ENCODE measurements at regions not wholly inside any gene's neighbourhood (a gene's known extent, or its start where the extent isn't known, plus 50 kb on each side); places are given as distances from the start of the nearest gene placed in this dataset.

GRCh38 chr2:33762636-33763035 is 163.5 kb upstream of the FAM98A start:
- TF ChIP-seq, protein P1, sequence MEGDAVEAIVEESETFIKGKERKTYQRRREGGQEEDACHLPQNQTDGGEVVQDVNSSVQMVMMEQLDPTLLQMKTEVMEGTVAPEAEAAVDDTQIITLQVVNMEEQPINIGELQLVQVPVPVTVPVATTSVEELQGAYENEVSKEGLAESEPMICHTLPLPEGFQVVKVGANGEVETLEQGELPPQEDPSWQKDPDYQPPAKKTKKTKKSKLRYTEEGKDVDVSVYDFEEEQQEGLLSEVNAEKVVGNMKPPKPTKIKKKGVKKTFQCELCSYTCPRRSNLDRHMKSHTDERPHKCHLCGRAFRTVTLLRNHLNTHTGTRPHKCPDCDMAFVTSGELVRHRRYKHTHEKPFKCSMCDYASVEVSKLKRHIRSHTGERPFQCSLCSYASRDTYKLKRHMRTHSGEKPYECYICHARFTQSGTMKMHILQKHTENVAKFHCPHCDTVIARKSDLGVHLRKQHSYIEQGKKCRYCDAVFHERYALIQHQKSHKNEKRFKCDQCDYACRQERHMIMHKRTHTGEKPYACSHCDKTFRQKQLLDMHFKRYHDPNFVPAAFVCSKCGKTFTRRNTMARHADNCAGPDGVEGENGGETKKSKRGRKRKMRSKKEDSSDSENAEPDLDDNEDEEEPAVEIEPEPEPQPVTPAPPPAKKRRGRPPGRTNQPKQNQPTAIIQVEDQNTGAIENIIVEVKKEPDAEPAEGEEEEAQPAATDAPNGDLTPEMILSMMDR (conservative IDR thresholded peaks at IDR 0.05; ENCODE audit: low read length): no peak
- H3K4me3 ChIP-seq (ENCODE audit: low read length): no peak overlapping the region
- no peak for DNase-seq (ENCODE audit: low read depth)

DNA sequence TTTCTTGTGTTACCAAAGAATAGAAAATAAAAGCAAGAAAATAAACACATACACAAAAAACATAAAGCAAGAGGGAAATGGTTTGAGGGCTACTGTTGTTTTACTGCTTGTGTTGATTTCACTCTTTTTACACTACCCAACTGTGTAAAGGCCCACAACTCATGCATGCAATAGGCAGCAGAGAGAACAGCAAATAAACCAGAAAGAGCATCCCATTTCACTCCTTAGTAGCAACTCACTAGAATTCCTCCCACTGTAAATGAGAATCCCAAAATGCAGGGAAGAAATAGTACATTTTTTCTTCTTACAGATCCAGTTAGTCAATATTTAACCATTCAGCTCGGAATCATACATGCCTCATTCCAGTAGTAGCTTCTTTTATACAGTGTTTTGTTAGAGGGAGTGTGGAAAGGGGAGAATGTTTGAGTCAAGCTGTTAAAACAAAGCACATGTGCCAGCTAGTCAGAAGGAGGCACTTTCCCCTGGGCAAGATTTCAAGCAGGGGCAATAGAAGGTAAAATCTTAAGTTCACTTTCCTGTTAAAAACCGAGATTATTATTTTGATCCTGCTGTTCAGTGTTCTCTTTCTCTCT is 147.2 kb upstream of the FAM98A start:
- H3K4me3 ChIP-seq (ENCODE audit: low read length): no peak overlapping the region
- no peak for DNase-seq (ENCODE audit: low read depth)
- TF ChIP-seq, protein P1 (conservative IDR thresholded peaks at IDR 0.05; ENCODE audit: low read length): no peak

GRCh38 chr2:33735096-33735495 is 136.0 kb upstream of the FAM98A start:
- TF ChIP-seq, protein P1 (conservative IDR thresholded peaks at IDR 0.05; ENCODE audit: low read length): no peak
- no peak overlapping the region for H3K4me3 ChIP-seq (ENCODE audit: low read length)
- DNase-seq (ENCODE audit: low read depth): no peak

- no peak for DNase-seq (ENCODE audit: low read depth)
- TF ChIP-seq, protein P1 (conservative IDR thresholded peaks at IDR 0.05; ENCODE audit: low read length): no peak
- no peak overlapping the region for H3K4me3 ChIP-seq (ENCODE audit: low read length)
Measured at GRCh38 chr2:33730804-33731203, 131.7 kb upstream of the FAM98A start.

GRCh38 chr2:33730193-33730592 is 131.1 kb upstream of the FAM98A start:
- TF ChIP-seq, protein P1 (conservative IDR thresholded peaks at IDR 0.05; ENCODE audit: low read length): no peak
- H3K4me3 ChIP-seq (ENCODE audit: low read length): no peak overlapping the region
- no peak for DNase-seq (ENCODE audit: low read depth)

DNA sequence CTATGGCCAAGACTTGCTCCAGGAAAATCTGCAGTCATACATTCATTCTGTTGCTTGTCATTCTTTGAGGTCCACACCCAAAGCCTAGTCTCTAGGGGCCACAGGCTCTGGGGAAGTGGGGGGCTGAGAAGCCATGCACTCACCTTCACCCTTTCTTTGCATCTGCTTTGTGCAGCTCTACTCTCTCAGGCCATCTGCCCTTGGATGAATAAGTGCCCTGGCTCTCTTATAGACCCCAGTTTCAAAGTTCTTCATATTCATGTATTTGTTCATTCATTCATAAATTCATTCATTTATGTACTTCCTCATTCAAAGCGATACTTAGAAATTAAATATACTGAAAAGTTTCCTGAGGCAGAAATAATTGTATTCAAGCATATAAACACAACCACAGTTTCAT is 130.3 kb upstream of the FAM98A start:
- no peak overlapping the region for H3K4me3 ChIP-seq (ENCODE audit: low read length)
- TF ChIP-seq, protein P1 (conservative IDR thresholded peaks at IDR 0.05; ENCODE audit: low read length): no peak
- no peak for DNase-seq (ENCODE audit: low read depth)

DNA sequence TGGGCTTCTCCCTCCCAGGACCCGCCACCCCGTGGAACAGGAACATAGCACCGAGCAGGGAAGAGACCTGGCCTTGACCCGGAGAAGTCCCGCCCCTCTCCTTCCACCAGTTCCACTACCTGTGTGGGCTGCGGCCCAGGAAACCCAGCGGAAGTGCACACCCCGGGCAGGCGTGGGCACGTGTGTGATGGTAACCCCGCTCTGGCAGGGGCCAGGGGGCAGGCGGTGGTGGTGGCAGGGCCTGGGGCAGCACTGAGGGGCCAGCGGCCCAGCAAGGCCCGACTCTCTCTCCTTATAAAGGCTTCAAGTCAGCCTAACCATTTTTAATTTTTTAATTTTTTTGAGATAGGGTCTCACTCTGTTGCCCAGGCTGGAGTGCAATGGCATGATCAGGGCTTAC is 129.0 kb upstream of the FAM98A start:
- H3K4me3 ChIP-seq (ENCODE audit: low read length): no peak overlapping the region
- TF ChIP-seq, protein P1 (conservative IDR thresholded peaks at IDR 0.05; ENCODE audit: low read length): no peak
- DNase-seq (ENCODE audit: low read depth): no peak

Data from AG10803 (cell line).